HFFc6 (cell line): ENCODE measurements at regions not wholly inside any gene's neighbourhood (a gene's known extent, or its start where the extent isn't known, plus 50 kb on each side); places are given as distances from the start of the nearest gene placed in this dataset.

Experiments used
- DNase-seq: peaks from one replicate; pipeline ENCODE4 v3.0.0-alpha.2; 2018
- H3K27ac Mint-ChIP-seq: 2 replicates; pipeline ENCODE4 v1.8.0; 2020; ENCODE audit warnings: mild to moderate bottlenecking, mixed read lengths
- H3K27me3 Mint-ChIP-seq: 2 replicates; pipeline ENCODE4 v1.8.0; 2021; ENCODE audit warnings: mild to moderate bottlenecking, moderate library complexity, mixed read lengths; ENCODE audit not compliant: insufficient read depth
- H3K36me3 Mint-ChIP-seq: 2 replicates; pipeline ENCODE4 v1.8.0; 2021; ENCODE audit warnings: low read depth, mixed read lengths
- H3K4me1 Mint-ChIP-seq: 2 replicates; pipeline ENCODE4 v1.8.0; 2020; ENCODE audit warnings: low read depth, mixed read lengths
- H3K4me3 Mint-ChIP-seq: 2 replicates; pipeline ENCODE4 v1.8.0; 2020; ENCODE audit warnings: mild to moderate bottlenecking, moderate library complexity, mixed read lengths
- H3K9me3 Mint-ChIP-seq: 2 replicates; pipeline ENCODE4 v1.8.0; 2020; ENCODE audit warnings: mild to moderate bottlenecking, mixed read lengths
- CTCF ChIP-seq: fragments of 200-600 bp; sonication (generic); IDR thresholded peaks from 2 replicates; pipeline ENCODE4 v1.5.0; 2021; ENCODE audit warnings: antibody characterized with exemption, mild to moderate bottlenecking

GRCh38 chr18:40612356-40612755 lies 1342.7 kb upstream of the PIK3C3 start:
- Mint-ChIP-seq H3K9me3 (peaks cover 14% of the 10 kb centered on the region), H3K4me1 (no peaks in the 10 kb centered on the region), H3K27ac (no peak overlapping the region), H3K36me3 (no peaks in the 10 kb centered on the region), H3K27me3 (no peaks in the 10 kb centered on the region), H3K4me3 (no peak overlapping the region)
- no peak for DNase-seq
- no peak for TF ChIP-seq CTCF

DNA sequence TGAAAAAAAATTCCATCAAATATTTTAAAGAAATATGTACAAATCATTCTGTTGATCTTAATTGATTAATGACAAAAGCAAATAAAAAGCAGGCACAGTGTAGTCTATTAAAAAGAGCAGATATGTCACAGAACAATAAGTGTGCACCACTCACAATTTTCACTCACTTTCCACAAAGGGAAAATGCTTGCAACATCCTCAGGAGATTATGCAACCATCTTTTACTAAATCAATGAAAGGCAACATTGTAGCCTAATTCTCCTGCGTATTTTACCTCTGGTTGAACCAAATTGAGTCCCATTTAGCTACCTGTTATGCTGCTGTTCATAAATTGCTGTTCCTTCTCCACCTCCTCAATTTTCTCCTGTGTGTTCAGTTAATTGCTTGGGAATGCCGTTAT lies 1346.8 kb upstream of the PIK3C3 start:
- H3K4me3 Mint-ChIP-seq: no peak overlapping the region
- no peak for DNase-seq
- no peaks in the 10 kb centered on the region for H3K36me3 Mint-ChIP-seq
- no peak for TF ChIP-seq CTCF
- no peaks in the 10 kb centered on the region for H3K27me3 Mint-ChIP-seq
- no peaks in the 10 kb centered on the region for H3K4me1 Mint-ChIP-seq
- H3K9me3 Mint-ChIP-seq: peaks cover 14% of the 10 kb centered on the region
- H3K27ac Mint-ChIP-seq: no peak overlapping the region

DNA sequence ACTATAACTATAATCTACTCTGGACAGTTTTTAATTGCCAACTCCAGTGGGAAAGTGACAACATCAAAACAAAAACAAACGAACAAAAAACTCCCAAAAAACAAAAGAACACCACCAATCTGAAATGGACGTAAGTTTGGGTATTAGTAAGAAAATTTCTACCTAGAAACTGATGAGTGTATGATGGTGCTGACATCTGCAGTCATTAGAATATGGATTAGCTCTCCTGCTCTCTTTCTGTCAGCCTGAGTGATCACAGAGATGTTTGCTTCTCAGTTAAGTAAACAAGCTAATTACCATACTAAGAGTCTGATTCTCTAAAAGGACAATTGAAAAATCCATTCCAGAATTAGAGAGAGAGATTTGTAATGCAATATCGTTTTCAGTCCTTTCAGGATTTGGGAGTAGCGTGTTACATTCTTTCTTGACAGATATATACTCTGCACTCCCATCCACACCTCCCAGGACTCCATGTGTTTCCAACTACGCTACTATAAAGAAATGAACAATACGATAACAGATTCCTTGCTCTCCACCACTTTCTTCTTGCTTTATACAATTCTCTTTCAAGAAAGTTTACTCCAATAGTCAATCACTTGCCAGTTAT lies 1347.4 kb upstream of the PIK3C3 start:
- Mint-ChIP-seq H3K9me3 (peaks cover 14% of the 10 kb centered on the region), H3K27me3 (no peaks in the 10 kb centered on the region), H3K4me1 (no peaks in the 10 kb centered on the region), H3K4me3 (no peak overlapping the region), H3K36me3 (no peaks in the 10 kb centered on the region), H3K27ac (no peak overlapping the region)
- TF ChIP-seq CTCF: no peak
- DNase-seq: no peak

DNA sequence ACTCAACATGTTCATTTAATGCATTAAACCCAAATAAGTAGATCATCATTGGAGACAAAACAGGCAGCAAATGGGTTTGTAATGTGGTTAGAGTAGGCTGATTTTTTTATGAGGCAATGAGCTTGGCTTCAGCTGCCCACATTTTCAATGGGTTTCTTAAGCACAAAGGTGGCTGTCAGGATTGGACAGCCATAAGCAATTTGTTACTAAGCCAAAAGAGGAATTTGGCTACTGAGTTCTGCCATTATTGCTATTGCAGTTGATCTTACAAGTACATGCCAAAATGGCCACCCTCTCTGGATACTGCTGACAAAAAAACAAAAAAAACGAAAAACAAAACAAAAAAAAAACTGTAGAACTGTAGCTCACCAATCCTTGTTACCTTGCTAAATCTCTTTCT lies 1348.0 kb upstream of the PIK3C3 start:
- TF ChIP-seq CTCF: no peak
- H3K27me3 Mint-ChIP-seq: no peaks in the 10 kb centered on the region
- H3K9me3 Mint-ChIP-seq: peaks cover 15% of the 10 kb centered on the region
- H3K4me3 Mint-ChIP-seq: no peak overlapping the region
- DNase-seq: no peak
- no peak overlapping the region for H3K27ac Mint-ChIP-seq
- no peaks in the 10 kb centered on the region for H3K36me3 Mint-ChIP-seq
- no peaks in the 10 kb centered on the region for H3K4me1 Mint-ChIP-seq

DNA sequence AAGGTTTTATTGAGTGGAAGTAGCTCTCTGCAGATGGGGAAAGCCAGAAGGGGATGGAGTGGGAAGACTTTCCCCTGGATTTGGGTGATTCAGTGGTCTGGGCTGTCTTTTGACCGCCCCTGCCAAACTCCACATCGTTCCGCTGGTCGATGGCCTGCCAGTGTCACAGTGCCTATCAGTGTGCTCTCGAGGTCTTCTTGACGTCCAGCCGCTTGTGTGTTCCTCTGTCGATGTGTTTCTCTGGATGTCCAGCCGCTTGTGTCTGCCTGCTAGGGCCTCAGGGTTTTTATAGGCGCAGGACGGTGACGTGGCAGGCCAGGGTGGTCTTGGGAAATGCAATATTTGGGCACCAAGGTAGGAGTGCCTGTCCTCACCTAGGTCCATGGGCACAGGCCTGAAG lies 1371.4 kb upstream of the PIK3C3 start:
- Mint-ChIP-seq H3K9me3 (peaks cover 8% of the 10 kb centered on the region), H3K27me3 (no peaks in the 10 kb centered on the region), H3K27ac (no peak overlapping the region), H3K36me3 (no peaks in the 10 kb centered on the region), H3K4me1 (no peaks in the 10 kb centered on the region), H3K4me3 (no peak overlapping the region)
- no peak for TF ChIP-seq CTCF
- no peak for DNase-seq

DNA sequence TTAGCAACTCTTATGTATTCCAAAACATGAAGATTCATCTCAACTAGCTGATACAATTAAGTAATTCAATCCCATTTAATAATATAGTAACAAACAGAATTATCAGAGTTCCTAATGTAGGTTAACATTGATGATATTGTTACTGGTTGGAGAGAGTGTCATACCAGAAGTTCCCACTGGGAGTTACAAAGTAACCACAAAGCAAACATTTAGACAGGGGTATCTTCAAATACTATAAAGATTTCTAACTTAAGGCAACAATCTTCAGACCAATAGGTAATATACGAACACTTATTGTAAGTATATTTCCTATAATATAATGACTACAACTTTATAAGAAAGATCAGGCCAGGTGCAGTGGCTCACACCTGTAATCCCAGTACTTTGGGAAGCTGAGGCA lies 1372.9 kb upstream of the PIK3C3 start:
- no peak for TF ChIP-seq CTCF
- Mint-ChIP-seq H3K4me1 (no peaks in the 10 kb centered on the region), H3K27ac (no peak overlapping the region), H3K9me3 (peaks cover 8% of the 10 kb centered on the region), H3K4me3 (no peak overlapping the region), H3K27me3 (no peaks in the 10 kb centered on the region), H3K36me3 (no peaks in the 10 kb centered on the region)
- no peak for DNase-seq
